ENCODE measurements at regions not wholly inside any gene's neighbourhood (a gene's known extent, or its start where the extent isn't known, plus 50 kb on each side); places are given as distances from the start of the nearest gene placed in this dataset.

- TF ChIP-seq CTCF (IDR thresholded peaks at IDR 0.05) (no peak), POLR2A (IDR thresholded peaks at IDR 0.05) (no peak)
These were observed 74.9 kb upstream of the ATP2B1 start for GRCh38 chr12:89783359-89784060.

All from thyroid gland (tissue), 4 donors.